CD1c-positive myeloid dendritic cell (primary cell): ENCODE measurements at regions not wholly inside any gene's neighbourhood (a gene's known extent, or its start where the extent isn't known, plus 50 kb on each side); places are given as distances from the start of the nearest gene placed in this dataset.
"Not testable (repeated sequence)": the region's sequence is repeated elsewhere in the genome, so short reads cannot be mapped to it uniquely, and the experiment has no call there.

ENCODE experiments used
- DNase-seq: peaks from one replicate; pipeline ENCODE4 v3.0.0-alpha.2; 2016; ENCODE audit errors: extremely low spot score

DNA sequence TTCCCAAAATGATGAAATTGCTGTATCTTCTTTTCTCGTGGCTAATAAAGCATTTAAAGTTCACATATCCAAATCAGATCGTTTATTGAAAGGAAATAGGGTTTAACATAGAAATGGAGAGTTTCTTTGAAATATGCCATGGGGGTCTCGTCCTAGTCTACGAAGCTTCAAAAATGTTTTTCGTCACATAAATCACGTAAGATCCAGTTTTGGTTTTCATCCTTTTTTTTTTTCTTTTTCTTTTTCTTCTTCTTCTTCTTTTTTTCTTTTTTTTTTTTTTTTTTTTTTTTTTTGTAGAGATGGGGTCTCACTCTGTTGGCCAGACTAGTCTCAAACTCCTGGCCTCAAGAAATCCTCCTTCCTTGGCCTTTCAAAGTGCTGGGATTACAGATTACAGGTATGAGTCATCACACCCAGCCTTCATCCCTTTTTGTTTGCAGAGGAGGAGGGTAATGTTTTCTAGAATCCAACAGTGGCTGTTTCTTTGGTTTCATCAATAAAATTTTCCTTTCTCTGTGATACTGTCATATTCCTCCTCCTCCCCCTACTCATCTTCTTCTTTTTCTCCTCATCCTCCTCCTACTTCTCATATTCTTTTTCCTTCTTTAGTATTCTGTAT is 94.7 kb upstream of the LOC128125822 start:
- no peak for DNase-seq

DNA sequence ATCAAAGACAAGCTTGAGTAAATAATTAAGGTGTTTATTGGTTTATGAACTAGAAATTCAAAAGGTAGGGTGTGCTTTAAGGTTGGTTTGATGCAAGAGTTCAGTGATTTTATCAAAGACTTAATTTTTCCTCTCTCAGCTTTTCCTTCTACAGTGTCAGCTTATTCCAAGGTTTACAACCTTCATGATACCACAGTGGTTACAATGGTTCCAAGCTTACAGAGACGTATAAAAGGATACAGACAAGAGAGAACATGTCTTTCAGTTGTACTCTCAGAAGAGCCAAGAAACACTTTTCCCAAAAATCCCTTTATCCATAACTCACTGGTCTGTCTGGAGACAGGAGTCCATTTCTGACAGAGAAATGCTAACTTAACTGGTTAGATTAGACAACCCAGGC is 93.5 kb upstream of the LOC128125822 start:
- no peak for DNase-seq

DNA sequence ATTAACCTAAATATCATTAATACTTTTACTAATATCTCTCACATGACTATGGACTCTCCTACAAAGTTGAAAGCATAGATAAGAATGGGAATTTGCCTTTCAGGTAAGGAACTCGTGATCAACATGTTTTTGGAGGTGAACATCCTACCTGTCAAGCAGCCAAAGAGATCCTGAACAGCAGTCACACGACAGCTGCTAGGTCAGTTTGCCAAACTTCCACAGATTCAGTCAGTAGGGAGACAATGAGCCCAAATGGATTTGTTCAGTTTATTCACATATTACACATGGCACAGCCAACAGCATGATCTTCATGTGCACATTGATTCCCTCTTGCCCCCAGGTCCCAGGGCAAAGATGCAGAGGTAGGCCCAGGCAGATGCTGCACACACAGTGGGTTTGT is 86.1 kb upstream of the LOC128125822 start:
- no peak for DNase-seq

DNA sequence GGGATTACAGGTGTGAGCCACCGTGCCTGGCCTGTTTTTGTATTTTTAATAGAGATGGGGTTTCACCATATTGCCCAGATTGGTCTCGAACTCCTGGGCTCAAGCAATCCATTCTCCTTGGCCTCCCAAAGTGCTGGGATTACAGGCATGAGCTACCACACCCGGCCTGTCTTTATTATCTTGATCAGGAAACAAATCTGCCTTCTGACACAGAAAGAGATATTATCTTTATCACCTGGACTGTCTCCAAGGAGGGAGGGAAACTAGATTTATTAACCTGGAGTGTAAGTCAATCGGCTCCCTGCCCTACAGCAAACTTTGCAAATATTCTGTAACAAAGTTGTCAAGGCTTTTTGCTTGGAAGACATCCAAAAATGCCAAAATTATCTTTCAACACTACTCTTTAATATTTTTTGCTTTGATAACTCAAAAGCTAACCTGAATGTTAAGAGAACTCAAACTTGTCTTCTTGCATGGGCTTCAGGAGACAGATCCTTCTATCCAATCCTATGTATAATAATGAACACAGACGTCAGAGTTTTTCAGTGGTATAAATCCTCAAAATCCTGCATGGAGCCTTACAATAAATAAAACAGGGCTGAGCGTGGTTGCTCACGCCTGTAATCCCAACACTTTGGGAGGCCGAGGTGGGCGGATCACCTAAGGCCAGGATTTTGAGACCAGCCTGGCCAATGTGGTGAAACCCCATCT is 85.0 kb upstream of the LOC128125822 start:
- DNase-seq: no peak

DNA sequence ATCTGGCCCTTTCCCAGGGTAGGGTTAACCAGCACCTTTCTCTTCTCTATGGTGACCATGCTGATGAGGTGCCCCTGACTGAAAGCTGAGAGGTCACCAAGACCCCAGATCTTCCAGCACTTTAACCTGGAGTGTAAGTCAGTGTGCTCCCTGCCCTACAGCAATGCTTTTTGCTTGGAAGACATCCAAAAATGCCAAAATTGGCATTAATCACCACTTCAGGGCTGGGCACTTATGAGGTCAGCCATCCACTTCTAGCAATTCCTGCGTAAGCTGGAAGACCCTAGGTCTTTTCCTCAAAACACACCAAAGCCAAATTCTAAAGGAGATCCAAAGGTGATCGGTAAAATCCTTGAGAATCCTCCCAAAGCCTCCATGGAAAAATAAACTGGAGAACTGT is 81.2 kb upstream of the LOC128125822 start:
- DNase-seq: no peak

DNA sequence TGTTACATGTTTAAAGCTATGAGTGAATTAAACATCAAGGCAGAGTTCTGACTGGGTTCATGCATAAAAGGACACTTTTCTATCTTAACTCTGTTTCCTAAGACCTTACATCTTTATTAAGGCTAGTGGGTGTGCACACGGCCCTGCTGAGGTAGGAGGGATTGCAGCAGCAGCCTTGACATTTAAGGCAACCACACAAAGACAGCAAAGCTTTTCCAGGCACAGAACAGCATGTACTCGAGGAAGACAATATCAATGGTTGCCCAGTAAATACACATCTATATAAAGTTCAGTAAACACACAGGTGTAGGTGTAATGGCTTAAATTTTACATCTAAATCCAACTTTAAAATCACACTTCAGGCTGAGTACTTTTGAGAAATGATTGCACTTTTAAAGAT is 79.8 kb upstream of the LOC128125822 start:
- DNase-seq: no peak

DNA sequence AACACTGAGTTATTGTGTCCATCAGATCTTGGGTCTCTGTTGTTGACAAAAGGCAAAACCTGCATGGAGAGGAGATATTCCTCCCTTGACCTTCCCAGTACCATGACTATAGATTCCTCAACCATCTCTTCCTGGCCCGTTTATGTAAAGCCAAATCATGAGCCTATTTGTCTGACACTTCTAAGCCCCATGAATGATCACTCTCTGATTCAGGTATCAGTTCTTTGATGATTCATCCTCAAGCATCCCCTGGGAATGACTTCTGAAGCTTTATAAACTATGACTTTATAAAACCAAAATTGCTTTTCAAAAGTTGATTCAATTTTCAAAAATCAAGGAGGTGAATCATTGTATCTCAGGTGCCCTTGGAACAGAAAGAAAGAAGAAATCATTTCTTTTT is 78.7 kb upstream of the LOC128125822 start:
- no peak for DNase-seq

DNA sequence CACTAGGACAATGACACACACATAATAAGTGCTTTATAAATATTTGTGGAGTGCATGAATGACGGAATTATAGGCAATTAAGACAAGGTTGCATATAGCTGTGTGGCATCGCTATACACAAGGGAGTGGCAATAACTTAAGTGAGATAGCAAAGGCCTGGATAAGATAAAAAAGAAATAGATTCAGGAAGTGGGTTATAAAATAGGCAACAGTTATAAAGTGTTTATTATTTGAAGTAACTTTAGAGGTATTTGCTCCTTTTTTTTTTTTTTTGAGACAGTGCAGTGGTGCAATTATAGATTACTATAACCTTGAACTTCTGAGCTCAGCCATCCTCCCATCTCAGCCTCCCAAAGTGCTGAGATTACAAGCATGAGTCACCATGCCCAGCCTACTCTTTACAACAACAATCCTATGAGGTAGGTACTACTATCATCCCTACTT is 75.9 kb upstream of the LOC128125822 start:
- no peak for DNase-seq

DNA sequence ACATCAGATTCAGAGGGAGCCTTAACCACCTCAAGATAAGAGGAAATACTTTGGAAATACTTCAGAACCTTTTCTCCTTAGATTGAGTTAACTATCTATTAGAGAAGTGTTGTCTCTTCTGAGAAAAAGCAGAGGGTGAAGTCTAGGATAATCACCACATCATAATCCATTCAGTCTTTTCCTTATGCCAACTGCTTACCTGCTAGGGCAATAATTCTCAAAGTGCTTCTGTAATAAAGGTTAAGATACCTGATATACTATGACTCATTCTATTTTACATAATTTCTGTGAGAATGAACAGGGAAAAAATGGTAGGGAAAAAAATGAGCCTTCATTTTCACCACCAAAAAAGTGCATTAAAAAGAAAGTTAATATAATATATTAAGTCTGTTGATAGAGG is 70.1 kb upstream of the LOC128125822 start:
- no peak for DNase-seq

DNA sequence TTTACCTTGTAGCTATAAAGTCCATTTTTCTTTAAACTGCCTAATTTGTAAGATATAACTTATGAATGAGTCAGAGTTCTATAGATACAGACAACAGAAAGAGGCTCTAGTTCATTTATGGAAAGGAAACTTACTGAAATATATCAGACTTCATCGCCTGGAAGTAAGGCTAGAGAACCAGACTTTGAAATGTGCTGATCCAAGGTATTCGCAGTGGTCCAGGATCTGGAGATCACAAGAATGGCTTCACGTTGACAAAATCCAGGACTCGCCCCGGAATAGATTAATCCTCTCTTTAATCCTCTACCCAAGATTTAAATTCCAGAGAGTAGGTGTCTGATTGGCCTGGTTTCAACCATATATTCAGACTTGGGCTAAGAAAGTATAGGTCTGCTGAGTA is 69.1 kb upstream of the LOC128125822 start:
- no peak for DNase-seq

DNA sequence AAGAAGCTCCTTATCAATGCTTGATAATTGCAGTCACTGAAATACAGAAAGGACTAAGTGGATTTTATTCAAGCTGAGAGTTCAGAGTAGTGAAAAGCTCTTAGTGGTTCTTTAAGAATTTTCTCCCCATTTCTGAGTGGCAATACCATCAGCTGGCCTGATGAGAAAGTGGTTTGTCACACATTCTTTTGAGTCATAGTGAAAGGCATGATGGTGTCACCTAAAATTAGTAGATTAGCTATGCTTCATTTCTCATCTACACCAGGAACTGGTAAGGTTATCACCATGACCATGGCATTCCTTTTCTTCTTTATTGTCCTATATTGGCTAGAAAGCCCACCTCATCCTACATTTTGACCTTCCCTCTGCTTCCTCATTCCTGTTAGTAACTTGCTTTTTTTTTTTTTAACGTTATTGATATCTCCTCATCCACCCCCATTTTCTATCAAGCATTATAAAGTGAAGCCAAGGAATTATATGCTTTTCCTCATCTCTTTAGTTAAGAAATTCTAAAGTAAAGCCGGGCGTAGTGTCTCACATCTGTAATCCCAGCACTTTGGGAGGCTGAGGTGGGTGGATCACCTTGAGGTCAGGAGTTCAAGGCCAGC is 67.4 kb upstream of the LOC128125822 start:
- DNase-seq: no peak

DNA sequence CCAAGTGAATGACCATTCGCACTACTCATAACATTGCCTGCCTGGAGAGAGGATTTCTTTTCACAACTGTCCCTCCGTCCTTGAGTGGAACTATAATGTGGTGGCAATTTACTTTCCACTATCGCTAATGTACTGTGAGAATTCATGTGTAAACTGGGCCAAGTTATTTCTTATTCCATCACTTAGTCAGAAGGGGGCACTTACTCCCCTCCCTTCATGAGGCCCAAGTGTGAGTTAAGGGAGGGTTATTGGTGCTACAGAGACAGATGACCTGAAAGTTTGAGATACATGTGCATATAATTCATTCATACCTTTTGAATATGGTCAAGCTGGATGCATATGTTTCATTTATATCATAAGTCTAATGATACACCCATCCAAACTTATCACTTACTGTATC is 65.2 kb upstream of the LOC128125822 start:
- no peak for DNase-seq

DNA sequence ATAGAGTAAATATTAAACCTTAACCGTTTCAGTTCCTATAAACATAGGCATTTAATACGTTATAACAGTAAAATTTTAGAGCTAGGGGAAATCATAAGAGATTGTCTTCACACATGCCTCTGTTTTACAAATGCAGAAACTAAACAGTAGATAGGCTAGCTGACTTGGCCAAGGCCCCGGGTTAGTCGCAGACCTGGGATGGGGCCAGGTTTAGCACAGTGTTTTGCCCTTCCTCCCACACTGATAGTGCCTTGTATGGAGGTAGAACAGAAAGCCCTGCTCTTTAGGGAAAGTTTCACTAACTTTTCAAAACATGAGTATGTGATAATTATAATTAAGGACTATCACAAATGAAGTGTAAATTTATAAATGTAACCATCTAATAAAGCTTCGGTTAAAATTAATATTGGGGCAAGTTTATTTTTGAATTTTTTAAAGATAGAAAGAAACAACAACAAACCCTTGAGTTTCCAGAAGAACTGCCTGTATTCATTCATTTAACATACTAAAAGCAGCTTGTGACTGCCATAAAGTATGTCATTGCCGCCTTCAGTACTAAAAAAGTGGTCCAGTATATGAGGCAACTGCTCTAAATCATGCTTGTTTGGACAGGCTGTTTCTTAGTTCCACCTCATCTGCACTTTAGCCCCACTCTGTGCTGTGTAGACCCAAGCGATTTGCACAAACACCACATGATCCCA is 62.5 kb upstream of the LOC128125822 start:
- no peak for DNase-seq

DNA sequence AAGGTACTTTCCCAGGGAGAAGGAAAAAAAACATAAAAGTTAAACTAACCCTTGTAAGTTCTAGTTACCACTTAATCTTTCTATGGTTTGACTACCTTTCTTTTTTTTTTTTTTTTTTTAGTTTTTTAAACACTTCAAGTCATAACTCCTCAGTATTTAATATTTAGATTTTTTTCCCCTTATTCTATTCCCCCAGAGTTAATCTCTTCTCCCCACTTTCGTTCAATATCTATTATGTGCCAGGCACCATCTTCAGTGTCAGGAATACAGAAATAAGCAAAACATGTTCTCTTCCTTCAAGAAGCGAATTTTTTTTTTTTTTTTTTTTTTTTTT is 62.0 kb upstream of the LOC128125822 start:
- no peak for DNase-seq

DNA sequence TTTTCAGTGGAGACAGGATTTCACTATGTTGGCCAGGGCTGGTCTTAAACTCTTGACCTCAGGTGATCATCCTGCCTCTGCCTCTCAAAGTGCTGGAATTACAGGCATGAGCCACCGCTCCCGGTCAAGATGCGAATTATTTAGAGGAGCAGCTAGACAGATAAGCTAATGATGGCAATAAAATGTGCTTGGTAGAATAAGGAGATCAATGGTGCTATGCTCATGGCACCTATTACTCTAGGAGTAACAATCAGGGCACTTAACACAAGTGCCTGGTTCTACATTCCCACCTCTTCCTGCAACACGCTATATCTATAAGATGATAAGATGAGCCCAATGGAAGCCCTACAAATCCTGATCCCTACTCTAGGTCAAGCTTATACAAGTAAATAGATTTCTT is 61.4 kb upstream of the LOC128125822 start:
- DNase-seq: no peak

DNA sequence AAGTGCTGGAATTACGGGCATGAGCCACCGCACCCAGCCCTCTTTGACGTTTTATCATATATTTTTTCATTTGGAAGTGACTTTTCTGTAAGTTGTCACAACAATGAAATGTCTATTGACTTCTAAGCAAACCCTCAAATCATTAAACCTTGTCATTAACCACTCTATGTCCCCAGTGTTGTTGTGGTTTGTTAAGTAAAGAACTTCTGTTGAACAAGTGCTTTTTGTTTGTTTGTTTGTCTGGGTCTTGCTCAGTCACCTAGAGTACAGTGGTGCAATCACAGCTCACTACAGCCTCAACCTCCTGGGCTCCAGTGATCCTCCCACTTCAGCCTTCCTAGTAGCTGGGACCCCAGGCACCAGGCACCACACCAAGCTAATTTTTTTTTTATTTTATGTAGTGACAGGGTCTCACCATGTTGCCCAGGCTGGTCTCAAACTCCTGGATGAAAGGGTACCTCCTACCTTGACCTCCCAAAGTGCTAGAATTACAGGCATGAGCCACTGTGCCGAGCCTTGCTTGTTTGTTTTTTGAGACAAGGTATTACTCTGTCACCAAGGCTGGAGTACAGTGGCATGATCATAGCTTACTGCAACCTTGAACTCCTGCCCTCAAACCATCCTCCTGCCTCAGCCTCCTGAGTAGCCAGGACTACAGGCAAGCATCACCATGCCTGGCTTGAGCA is 57.6 kb upstream of the LOC128125822 start:
- DNase-seq: no peak

DNA sequence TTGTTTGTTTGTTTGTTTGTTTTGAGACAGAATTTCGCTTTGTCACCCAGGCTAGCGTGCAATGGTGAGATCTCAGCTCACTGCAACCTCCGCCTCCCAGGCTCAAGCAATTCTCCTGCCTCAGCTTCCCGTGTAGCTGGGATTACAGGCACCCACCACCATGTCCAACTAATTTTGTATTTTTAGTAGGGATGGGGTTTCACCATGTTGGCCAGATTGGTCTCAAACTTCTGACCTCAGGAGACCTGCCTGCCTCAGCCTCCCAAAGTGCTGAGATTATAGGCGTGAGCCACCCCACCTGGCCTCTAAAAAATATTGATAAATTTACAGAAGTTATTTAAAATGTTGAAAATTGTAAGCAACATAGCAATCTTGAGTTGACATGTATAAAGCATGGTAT is 57.1 kb upstream of the LOC128125822 start:
- not testable (repeated sequence) for DNase-seq

DNA sequence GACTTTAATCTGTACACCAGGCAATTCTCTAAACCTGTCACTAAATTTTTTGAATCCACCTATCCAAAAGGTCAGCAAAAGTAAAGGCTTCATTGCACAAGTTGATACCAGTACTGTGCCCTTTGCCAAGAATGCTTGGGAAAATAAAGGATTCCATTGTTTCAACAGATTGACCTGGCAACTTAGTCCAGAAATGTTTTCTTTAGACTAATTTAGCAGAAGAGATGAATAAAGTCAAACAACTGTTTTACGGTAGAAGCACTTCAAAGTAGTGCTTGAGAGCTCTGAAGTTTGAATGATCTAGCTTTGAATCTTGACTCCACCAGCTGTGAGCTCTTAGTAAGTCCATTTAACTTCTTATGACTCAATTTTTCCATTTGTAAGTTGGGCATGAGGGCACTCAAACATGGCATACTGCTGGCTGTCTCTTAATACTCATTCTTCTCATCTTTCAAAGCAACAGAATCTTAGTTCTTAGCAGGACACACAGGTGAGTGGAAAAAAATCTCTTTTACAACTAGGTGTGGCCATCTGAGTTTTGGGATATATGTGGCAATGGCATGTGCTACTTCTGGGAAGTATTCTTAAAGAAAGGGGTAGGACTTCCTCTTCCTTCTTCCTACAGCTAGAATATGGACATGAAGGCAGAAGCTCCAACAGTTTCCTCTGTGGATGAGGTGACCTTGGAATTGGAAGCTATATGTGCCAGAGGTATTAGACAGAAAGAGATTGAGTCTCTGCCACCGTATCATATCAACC is 55.9 kb upstream of the LOC128125822 start:
- no peak for DNase-seq

DNA sequence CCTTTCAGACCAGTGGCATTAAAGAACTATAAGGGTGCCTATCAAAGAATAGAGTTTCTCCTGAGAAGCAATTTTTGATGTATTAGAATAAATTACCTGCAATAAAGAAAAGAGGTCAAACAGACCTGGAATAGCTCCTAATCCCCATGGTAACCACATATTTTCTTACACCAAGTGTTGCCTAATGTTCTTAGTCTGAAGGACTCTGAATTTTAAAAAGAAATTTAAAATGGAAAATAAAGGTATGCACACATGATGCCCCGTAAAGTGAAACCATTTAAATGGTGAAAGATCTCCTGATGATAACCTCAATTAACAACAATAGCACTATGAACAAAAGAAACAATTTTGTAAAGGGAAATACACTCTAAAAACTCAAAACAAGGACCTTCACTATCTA is 55.1 kb upstream of the LOC128125822 start:
- no peak for DNase-seq

DNA sequence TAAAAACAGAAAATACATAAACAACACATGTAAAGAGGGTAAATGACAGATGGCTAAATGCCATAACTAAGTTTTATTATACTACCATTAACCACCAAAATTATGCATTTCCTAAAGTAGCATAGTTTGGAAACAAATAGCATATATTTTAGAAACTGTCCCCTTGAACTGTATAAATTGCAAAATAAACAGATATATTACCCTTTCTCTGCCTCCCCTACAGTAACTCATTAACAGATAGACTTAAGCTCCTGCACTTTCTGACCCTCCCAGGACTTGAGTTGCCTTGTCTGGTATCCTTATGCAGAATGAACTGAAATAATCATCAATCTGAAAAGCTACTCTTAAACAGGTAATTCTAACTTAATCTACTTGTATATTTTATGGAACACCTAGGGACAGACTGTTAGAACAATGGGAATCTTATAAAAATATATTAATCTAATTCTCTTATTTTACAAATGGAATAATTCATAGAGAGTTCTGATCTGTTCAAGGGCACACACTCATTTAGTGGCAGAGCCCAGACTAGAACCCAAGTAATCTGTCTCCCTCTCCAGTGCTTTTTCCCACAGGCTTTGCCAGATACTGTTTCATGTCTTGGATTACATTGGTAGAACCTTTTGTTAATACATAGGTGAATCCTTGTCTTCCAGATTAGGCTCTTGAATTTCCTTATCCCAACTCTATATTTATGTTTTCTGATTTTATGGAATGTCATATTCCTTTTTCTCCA is 50.6 kb upstream of the LOC128125822 start:
- no peak for DNase-seq
